ENCODE measurements at regions not wholly inside any gene's neighbourhood (a gene's known extent, or its start where the extent isn't known, plus 50 kb on each side); places are given as distances from the start of the nearest gene placed in this dataset.

DNA sequence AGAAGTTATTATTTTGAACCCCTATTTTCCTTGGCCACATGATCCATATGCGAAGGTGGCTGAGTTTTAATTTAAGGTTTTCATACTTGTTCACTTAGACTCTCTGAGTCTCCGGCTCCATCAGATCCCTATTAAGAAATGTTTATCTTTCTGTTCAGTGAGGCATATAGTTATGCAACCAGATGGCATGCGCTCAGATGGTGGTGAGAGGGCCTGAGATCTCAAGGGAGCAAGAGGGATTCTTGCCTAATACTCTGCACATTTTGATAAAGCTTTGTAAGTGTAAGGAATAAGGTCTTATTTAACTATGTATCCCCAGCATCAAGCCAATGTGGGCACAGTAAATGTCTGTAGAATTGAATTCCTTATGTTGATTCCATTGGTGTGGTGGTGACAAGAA, 78.9 kb upstream of the DPH6 start:
- Histone ChIP-seq H3K4me2 (ENCODE audit: low read length) (no peak overlapping the region), H3F3A (ENCODE audit: control insufficient read depth, insufficient read depth) (no peaks in the 10 kb centered on the region), H3K27me3 (ENCODE audit: control insufficient read depth, low read length) (no peaks in the 10 kb centered on the region), H3K36me3 (ENCODE audit: control insufficient read depth, low read length) (no peaks in the 10 kb centered on the region), H3K79me2 (ENCODE audit: control insufficient read depth, low read length) (peaks cover 27% of the 10 kb centered on the region), H3K27ac (ENCODE audit: low read depth, low read length) (no peak overlapping the region), H3K9me2 (replicated peaks; ENCODE audit: control insufficient read depth, low read length) (no peaks in the 10 kb centered on the region), H3K4me1 (ENCODE audit: control insufficient read depth, low read length) (peaks cover 10% of the 10 kb centered on the region), H3K4me3 (ENCODE audit: low read length) (no peak overlapping the region), H3K9me3 (ENCODE audit: control insufficient read depth, insufficient read depth, low read length) (no peaks in the 10 kb centered on the region), H4K20me1 (ENCODE audit: control insufficient read depth, insufficient read depth, low read depth, low read length) (no peaks in the 10 kb centered on the region)
- TF ChIP-seq CTCF (IDR thresholded peaks at IDR 0.05; ENCODE audit: low read depth, low read length, poor library complexity, severe bottlenecking) = no peak
- TF ChIP-seq EZH2phosphoT487 (IDR thresholded peaks at IDR 0.05; ENCODE audit: borderline replicate concordance, low read length) = no peak

DNA sequence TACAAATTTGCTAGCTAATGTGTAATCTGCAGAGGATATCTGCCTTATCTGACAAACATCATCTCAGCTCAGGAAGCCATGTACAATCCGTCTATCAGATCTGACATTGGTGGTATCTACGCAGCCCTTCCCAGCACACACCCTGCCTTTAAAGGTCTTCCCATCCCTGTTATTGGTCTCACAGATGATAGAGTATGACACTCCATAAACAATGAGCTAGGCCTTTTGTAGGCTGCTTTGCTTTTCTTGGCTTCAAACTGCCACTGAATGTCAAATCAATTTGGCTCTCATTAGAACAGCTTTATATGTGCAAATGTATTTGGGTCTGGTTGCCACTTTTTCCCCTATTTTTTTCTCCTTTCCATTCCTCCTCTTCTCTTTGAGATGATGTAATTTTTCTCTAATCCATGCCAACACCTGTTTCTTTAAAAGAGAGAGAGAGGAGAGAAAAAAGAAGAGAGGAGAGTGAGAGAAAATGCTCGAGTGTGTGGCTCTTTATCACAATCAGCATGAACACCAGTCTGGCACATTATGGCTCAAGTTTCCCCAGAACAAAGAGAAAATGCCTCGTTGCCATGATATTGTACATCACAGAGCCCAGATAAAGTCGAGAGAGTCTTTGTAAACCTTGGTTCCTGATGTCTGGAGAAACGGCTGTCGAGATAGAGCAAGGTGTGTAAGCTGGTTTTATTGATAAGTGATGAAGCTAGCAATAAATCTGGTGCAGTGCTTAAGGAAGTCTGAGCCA, 80.8 kb upstream of the DPH6 start:
- no peaks in the 10 kb centered on the region for H4K20me1 ChIP-seq (ENCODE audit: control insufficient read depth, insufficient read depth, low read depth, low read length)
- no peaks in the 10 kb centered on the region for H3K9me2 ChIP-seq (replicated peaks; ENCODE audit: control insufficient read depth, low read length)
- H3F3A ChIP-seq (ENCODE audit: control insufficient read depth, insufficient read depth) = no peaks in the 10 kb centered on the region
- H3K4me3 ChIP-seq (ENCODE audit: low read length) = no peak overlapping the region
- no peak overlapping the region for H3K27ac ChIP-seq (ENCODE audit: low read depth, low read length)
- H3K36me3 ChIP-seq (ENCODE audit: control insufficient read depth, low read length) = no peaks in the 10 kb centered on the region
- H3K4me2 ChIP-seq (ENCODE audit: low read length) = no peak overlapping the region
- H3K9me3 ChIP-seq (ENCODE audit: control insufficient read depth, insufficient read depth, low read length) = no peaks in the 10 kb centered on the region
- peaks cover 8% of the 10 kb centered on the region for H3K4me1 ChIP-seq (ENCODE audit: control insufficient read depth, low read length)
- peaks cover 12% of the 10 kb centered on the region for H3K79me2 ChIP-seq (ENCODE audit: control insufficient read depth, low read length)
- no peaks in the 10 kb centered on the region for H3K27me3 ChIP-seq (ENCODE audit: control insufficient read depth, low read length)
- TF ChIP-seq CTCF (IDR thresholded peaks at IDR 0.05; ENCODE audit: low read depth, low read length, poor library complexity, severe bottlenecking) (no peak), EZH2phosphoT487 (IDR thresholded peaks at IDR 0.05; ENCODE audit: borderline replicate concordance, low read length) (no peak)

GRCh38 chr15:35627696-35628095, 81.7 kb upstream of the DPH6 start:
- Histone ChIP-seq H3K27me3 (ENCODE audit: control insufficient read depth, low read length) (no peaks in the 10 kb centered on the region), H3K4me1 (ENCODE audit: control insufficient read depth, low read length) (peaks cover 8% of the 10 kb centered on the region), H3K4me3 (ENCODE audit: low read length) (no peak overlapping the region), H4K20me1 (ENCODE audit: control insufficient read depth, insufficient read depth, low read depth, low read length) (no peaks in the 10 kb centered on the region), H3F3A (ENCODE audit: control insufficient read depth, insufficient read depth) (no peaks in the 10 kb centered on the region), H3K79me2 (ENCODE audit: control insufficient read depth, low read length) (peaks cover 5% of the 10 kb centered on the region; the same call in 1 of the 2 replicates), H3K4me2 (ENCODE audit: low read length) (no peak overlapping the region), H3K9me2 (replicated peaks; ENCODE audit: control insufficient read depth, low read length) (no peaks in the 10 kb centered on the region), H3K27ac (ENCODE audit: low read depth, low read length) (no peak overlapping the region), H3K9me3 (ENCODE audit: control insufficient read depth, insufficient read depth, low read length) (no peaks in the 10 kb centered on the region), H3K36me3 (ENCODE audit: control insufficient read depth, low read length) (no peaks in the 10 kb centered on the region)
- TF ChIP-seq CTCF (IDR thresholded peaks at IDR 0.05; ENCODE audit: low read depth, low read length, poor library complexity, severe bottlenecking) = no peak
- no peak for TF ChIP-seq EZH2phosphoT487 (IDR thresholded peaks at IDR 0.05; ENCODE audit: borderline replicate concordance, low read length)
